MV-4-11 (cell line): ENCODE measurements at regions not wholly inside any gene's neighbourhood (a gene's known extent, or its start where the extent isn't known, plus 50 kb on each side); places are given as distances from the start of the nearest gene placed in this dataset.

Source experiments
- DNase-seq: peaks from one replicate; lab custom pipeline; 2025; lab: John Stamatoyannopoulos, UW

GRCh38 chr17:77746393-77746792, 212.1 kb upstream of the TNRC6C start:
- DNase-seq, result no peak

- no peak for DNase-seq
These were observed 211.5 kb upstream of the TNRC6C start for GRCh38 chr17:77746896-77747554.

- no peak for DNase-seq
These were observed 210.1 kb upstream of the TNRC6C start for GRCh38 chr17:77748436-77748835.

- no peak for DNase-seq
These were observed 209.2 kb upstream of the TNRC6C start for GRCh38 chr17:77749321-77749751.

- DNase-seq, result no peak
These were observed 208.5 kb upstream of the TNRC6C start for GRCh38 chr17:77749989-77750388.

GRCh38 chr17:77750427-77751043, 208.0 kb upstream of the TNRC6C start:
- no peak for DNase-seq

- no peak for DNase-seq
These were observed 205.3 kb upstream of the TNRC6C start for GRCh38 chr17:77753246-77753645.

GRCh38 chr17:77753691-77754245, 204.7 kb upstream of the TNRC6C start:
- no peak for DNase-seq

- no peak for DNase-seq
These were observed 203.5 kb upstream of the TNRC6C start for GRCh38 chr17:77754956-77755355.

- no peak for DNase-seq
These were observed 203.0 kb upstream of the TNRC6C start for GRCh38 chr17:77755410-77755963.

GRCh38 chr17:77756028-77756427, 202.5 kb upstream of the TNRC6C start:
- DNase-seq, result no peak

GRCh38 chr17:77756846-77757560, 201.5 kb upstream of the TNRC6C start:
- DNase-seq, result no peak

- no peak for DNase-seq
These were observed 201.0 kb upstream of the TNRC6C start for GRCh38 chr17:77757561-77757898.

GRCh38 chr17:77763023-77763422, 195.5 kb upstream of the TNRC6C start:
- DNase-seq, result no peak

GRCh38 chr17:77763575-77763974, 194.9 kb upstream of the TNRC6C start:
- DNase-seq, result no peak

GRCh38 chr17:77765292-77765691, 193.2 kb upstream of the TNRC6C start:
- DNase-seq, result no peak

- DNase-seq, result no peak
These were observed 191.4 kb upstream of the TNRC6C start for GRCh38 chr17:77767148-77767547.

- DNase-seq, result no peak
These were observed 190.2 kb upstream of the TNRC6C start for GRCh38 chr17:77768248-77768852.

GRCh38 chr17:77769215-77769614, 189.3 kb upstream of the TNRC6C start:
- DNase-seq, result no peak

- no peak for DNase-seq
These were observed 188.7 kb upstream of the TNRC6C start for GRCh38 chr17:77769762-77770161.

GRCh38 chr17:77770331-77771105, 188.0 kb upstream of the TNRC6C start:
- no peak for DNase-seq

GRCh38 chr17:77771145-77771544, 187.4 kb upstream of the TNRC6C start:
- DNase-seq, result no peak
